ENCODE measurements at regions not wholly inside any gene's neighbourhood (a gene's known extent, or its start where the extent isn't known, plus 50 kb on each side); places are given as distances from the start of the nearest gene placed in this dataset.

DNA sequence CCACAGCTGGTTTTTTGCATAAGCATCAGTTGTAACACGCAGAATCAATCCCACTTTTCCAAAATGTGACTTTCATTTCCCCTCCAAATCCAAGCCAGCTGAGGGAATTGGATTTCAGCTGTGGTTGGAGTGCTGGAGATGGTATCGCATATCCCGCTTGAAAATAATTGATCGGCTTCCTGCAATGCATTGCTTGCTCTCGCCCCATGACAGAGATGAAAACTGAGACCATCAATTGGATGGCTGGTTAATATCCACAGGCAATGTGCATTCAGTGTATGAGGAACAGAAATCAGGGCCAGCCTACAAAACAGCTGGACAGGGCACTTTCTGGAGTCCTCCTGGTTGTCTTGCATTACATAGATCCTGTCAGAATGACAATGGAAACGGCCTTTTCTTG is 135.3 kb downstream of the MAIP1 start:
- Histone ChIP-seq H3K27me3 (no peaks in the 10 kb centered on the region), H3K9me3 (no peaks in the 10 kb centered on the region), H3K4me3 (no peak overlapping the region), H3K4me1 (no peaks in the 10 kb centered on the region), H3K36me3 (no peaks in the 10 kb centered on the region), H3K27ac (no peak overlapping the region)
- intact Hi-C loops (cut with DNase I; ENCODE audit: low total_unique reads), result no loop called here
- DNase-seq, result no peak
- no peak for TF ChIP-seq CTCF (IDR thresholded peaks at IDR 0.05)

- TF ChIP-seq CTCF (IDR thresholded peaks at IDR 0.05), result no peak
- intact Hi-C loops (cut with DNase I; ENCODE audit: low total_unique reads), result no loop called here
- H3K4me3 ChIP-seq, result no peak overlapping the region
- no peak overlapping the region for H3K27ac ChIP-seq
- no peak for DNase-seq
- no peaks in the 10 kb centered on the region for H3K36me3 ChIP-seq
- H3K27me3 ChIP-seq, result no peaks in the 10 kb centered on the region
- H3K9me3 ChIP-seq, result no peaks in the 10 kb centered on the region
- no peaks in the 10 kb centered on the region for H3K4me1 ChIP-seq
Observed at GRCh38 chr2:200091126-200091525, 135.7 kb downstream of the MAIP1 start.

DNA sequence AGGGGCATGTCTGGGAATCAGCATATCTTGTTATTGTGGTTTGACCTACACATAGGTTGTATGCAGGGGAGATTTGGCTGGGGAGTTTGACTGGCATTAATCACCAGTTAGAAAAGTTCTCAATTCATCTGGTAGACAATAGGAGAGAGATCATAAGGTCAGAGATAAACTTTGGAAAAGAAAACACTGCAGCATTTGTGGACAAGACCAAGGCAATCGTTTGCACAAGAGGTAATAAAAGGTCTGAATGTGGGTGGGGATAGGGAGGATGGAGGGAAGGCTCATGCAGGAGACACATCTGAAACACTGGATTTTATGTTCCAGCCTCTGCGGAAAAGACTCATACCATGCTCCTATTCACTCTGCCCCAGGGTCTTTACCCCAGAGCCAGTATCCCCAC is 136.9 kb downstream of the MAIP1 start:
- no peak for TF ChIP-seq CTCF (IDR thresholded peaks at IDR 0.05)
- no peaks in the 10 kb centered on the region for H3K4me1 ChIP-seq
- no peaks in the 10 kb centered on the region for H3K9me3 ChIP-seq
- no peak overlapping the region for H3K4me3 ChIP-seq
- no peaks in the 10 kb centered on the region for H3K36me3 ChIP-seq
- DNase-seq, result no peak
- H3K27ac ChIP-seq, result no peak overlapping the region
- H3K27me3 ChIP-seq, result no peaks in the 10 kb centered on the region
- intact Hi-C loops (cut with DNase I; ENCODE audit: low total_unique reads), result no loop called here

DNA sequence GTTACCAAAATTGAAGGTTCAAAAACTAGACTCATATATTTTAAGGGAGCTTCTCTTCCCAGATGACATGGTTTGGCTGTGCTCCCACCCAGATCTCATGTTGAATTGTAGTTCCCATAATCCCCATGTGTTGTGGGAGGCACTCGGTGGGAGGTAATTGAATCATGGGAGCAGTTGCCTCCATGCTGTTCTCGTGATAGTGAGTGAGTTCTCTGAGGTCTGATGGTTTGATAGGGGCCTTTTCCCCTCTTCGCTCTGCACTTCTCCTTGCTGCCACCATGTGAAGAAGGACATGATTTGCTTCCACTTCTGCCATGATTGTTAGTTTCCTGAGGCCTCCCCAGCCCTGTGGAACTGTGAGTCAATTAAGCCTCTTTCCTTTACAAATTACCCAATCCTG is 140.1 kb downstream of the MAIP1 start:
- Histone ChIP-seq H3K4me1 (no peaks in the 10 kb centered on the region), H3K36me3 (no peaks in the 10 kb centered on the region)
- DNase-seq, result no peak

GRCh38 chr2:200099256-200099655 is 143.9 kb downstream of the MAIP1 start:
- intact Hi-C loops (cut with DNase I; ENCODE audit: low total_unique reads), result no loop called here
- H3K27me3 ChIP-seq, result no peaks in the 10 kb centered on the region
- H3K36me3 ChIP-seq, result no peaks in the 10 kb centered on the region
- TF ChIP-seq CTCF (IDR thresholded peaks at IDR 0.05), result no peak
- DNase-seq, result no peak
- no peak overlapping the region for H3K27ac ChIP-seq
- H3K9me3 ChIP-seq, result no peaks in the 10 kb centered on the region
- no peaks in the 10 kb centered on the region for H3K4me1 ChIP-seq
- H3K4me3 ChIP-seq, result no peak overlapping the region

More for the DNA sequence above, 140.1 kb downstream of the MAIP1 start:
- Histone ChIP-seq H3K4me3 (no peak overlapping the region), H3K9me3 (no peaks in the 10 kb centered on the region), H3K27me3 (no peaks in the 10 kb centered on the region), H3K27ac (no peak overlapping the region)
- intact Hi-C loops (cut with DNase I; ENCODE audit: low total_unique reads), result no loop called here
- TF ChIP-seq CTCF (IDR thresholded peaks at IDR 0.05), result no peak

- no peaks in the 10 kb centered on the region for H3K27me3 ChIP-seq
- DNase-seq, result no peak
- no peaks in the 10 kb centered on the region for H3K36me3 ChIP-seq
- H3K9me3 ChIP-seq, result no peaks in the 10 kb centered on the region
- intact Hi-C loops (cut with DNase I; ENCODE audit: low total_unique reads), result no loop called here
- H3K4me3 ChIP-seq, result no peak overlapping the region
- no peak for TF ChIP-seq CTCF (IDR thresholded peaks at IDR 0.05)
- no peak overlapping the region for H3K27ac ChIP-seq
- H3K4me1 ChIP-seq, result no peaks in the 10 kb centered on the region
Observed at GRCh38 chr2:200100027-200100426, 144.6 kb downstream of the MAIP1 start.

All from tibial artery (tissue), 4 donors.